HEK293T (cell line): ENCODE measurements at regions not wholly inside any gene's neighbourhood (a gene's known extent, or its start where the extent isn't known, plus 50 kb on each side); places are given as distances from the start of the nearest gene placed in this dataset.

Source experiments
- CTCF ChIA-PET: fragments of 350-600 bp; formaldehyde crosslinking; extraction: SDS; loops from one replicate; lab custom pipeline; 2021; ENCODE audit warnings: antibody characterized with exemption, inconsistent platforms; lab: Yijun Ruan, JAX
- POLR2A ChIA-PET: fragments of 350-600 bp; formaldehyde crosslinking; extraction: SDS; loops from one replicate; lab custom pipeline; 2020; ENCODE audit warnings: antibody characterized with exemption, inconsistent platforms; lab: Yijun Ruan, JAX
- DNase-seq: peaks from one replicate; pipeline ENCODE4 v3.0.0; 2012; ENCODE audit warnings: mixed read lengths; ENCODE audit errors: extremely low spot score
- ARNT ChIP-seq: fragments of 450-650 bp; IDR thresholded peaks from 2 replicates; pipeline ENCODE4 v1.6.1; 2017; ENCODE audit warnings: mild to moderate bottlenecking
- BHLHE40 ChIP-seq: fragments of 450-650 bp; IDR thresholded peaks from 2 replicates; pipeline ENCODE4 v1.6.1; 2016; ENCODE audit warnings: mild to moderate bottlenecking, moderate library complexity, borderline replicate concordance
- CTBP1 ChIP-seq: fragments of 450-650 bp; IDR thresholded peaks from 2 replicates; pipeline ENCODE4 v1.6.1; 2016; ENCODE audit warnings: borderline replicate concordance
- ELF4 ChIP-seq: fragments of 450-650 bp; IDR thresholded peaks from 2 replicates; pipeline ENCODE4 v1.6.1; 2017; ENCODE audit warnings: antibody characterized with exemption
- FOXA1 ChIP-seq: fragments of 450-650 bp; IDR thresholded peaks from 2 replicates; pipeline ENCODE4 v1.6.1; 2016; ENCODE audit warnings: mild to moderate bottlenecking
- FOXK2 ChIP-seq: fragments of 450-650 bp; IDR thresholded peaks from 2 replicates; pipeline ENCODE4 v1.6.1; 2016; ENCODE audit warnings: mild to moderate bottlenecking
- FOXM1 ChIP-seq: fragments of 450-650 bp; IDR thresholded peaks from 2 replicates; pipeline ENCODE4 v1.6.1; 2017; ENCODE audit warnings: mild to moderate bottlenecking, borderline replicate concordance
- HDGF ChIP-seq: fragments of 450-650 bp; IDR thresholded peaks from 2 replicates; pipeline ENCODE4 v1.6.1; 2017; ENCODE audit warnings: antibody characterized with exemption, borderline replicate concordance
- L3MBTL2 ChIP-seq: fragments of 450-650 bp; conservative IDR thresholded peaks from 2 replicates; pipeline ENCODE4 v1.6.1; 2016; ENCODE audit warnings: mild to moderate bottlenecking
- LEF1 ChIP-seq: fragments of 450-650 bp; IDR thresholded peaks from 2 replicates; pipeline ENCODE4 v1.6.1; 2017; ENCODE audit warnings: mild to moderate bottlenecking, borderline replicate concordance
- NFRKB ChIP-seq: fragments of 450-650 bp; IDR thresholded peaks from 2 replicates; pipeline ENCODE4 v1.6.1; 2016; ENCODE audit warnings: mild to moderate bottlenecking, moderate library complexity
- PKNOX1 ChIP-seq: fragments of 450-650 bp; IDR thresholded peaks from 2 replicates; pipeline ENCODE4 v1.6.1; 2016
- SP1 ChIP-seq: fragments of 450-650 bp; IDR thresholded peaks from 2 replicates; pipeline ENCODE4 v1.6.1; 2017
- SUZ12 ChIP-seq: fragments of 450-650 bp; IDR thresholded peaks from 2 replicates; pipeline ENCODE4 v1.6.1; 2016; ENCODE audit warnings: mild to moderate bottlenecking
- TARDBP ChIP-seq: fragments of 450-650 bp; IDR thresholded peaks from 2 replicates; pipeline ENCODE4 v1.6.1; 2016
- ZNF384 ChIP-seq: fragments of 450-650 bp; IDR thresholded peaks from 2 replicates; pipeline ENCODE4 v1.6.1; 2016

GRCh38 chr4:26126143-26126718 lies 194.6 kb upstream of the RBPJ start:
- ChIA-PET CTCF (no interaction called here), POLR2A (no interaction called here)
- TF ChIP-seq ZNF384 (no peak), ELF4 (no peak), SP1 (no peak), SUZ12 (no peak), NFRKB (no peak), HDGF (no peak), TARDBP (no peak), CTBP1 (no peak), BHLHE40 (no peak), PKNOX1 (no peak), FOXA1 (no peak), L3MBTL2 (no peak), ARNT (no peak), FOXK2 (no peak), LEF1 (no peak), FOXM1 (no peak)
- DNase-seq, result no peak

- ChIA-PET CTCF (no interaction called here), POLR2A (no interaction called here)
- no peak for TF ChIP-seq FOXM1
- no peak for TF ChIP-seq PKNOX1
- TF ChIP-seq SUZ12, result no peak
- no peak for TF ChIP-seq BHLHE40
- DNase-seq, result no peak
These were observed 193.8 kb upstream of the RBPJ start for GRCh38 chr4:26126994-26127393.

GRCh38 chr4:26127851-26128337 lies 192.9 kb upstream of the RBPJ start:
- no peak for TF ChIP-seq FOXA1
- no peak for TF ChIP-seq HDGF
- no peak for TF ChIP-seq ARNT
- no peak for TF ChIP-seq TARDBP
- TF ChIP-seq SUZ12, result no peak
- no peak for TF ChIP-seq ELF4
- no peak for TF ChIP-seq NFRKB
- no peak for TF ChIP-seq LEF1
- no peak for TF ChIP-seq SP1
- TF ChIP-seq L3MBTL2, result no peak
- no peak for TF ChIP-seq FOXK2
- no peak for TF ChIP-seq BHLHE40
- no peak for TF ChIP-seq FOXM1
- TF ChIP-seq ZNF384, result no peak
- TF ChIP-seq PKNOX1, result no peak
- TF ChIP-seq CTBP1, result no peak
- ChIA-PET CTCF (interaction anchor here (0.6 kb wide), 1 partner anchor 20 kb away, joined by 3 read pairs; no protein-coding TSS in a partner anchor), POLR2A (no interaction called here)
- DNase-seq, result no peak

DNA sequence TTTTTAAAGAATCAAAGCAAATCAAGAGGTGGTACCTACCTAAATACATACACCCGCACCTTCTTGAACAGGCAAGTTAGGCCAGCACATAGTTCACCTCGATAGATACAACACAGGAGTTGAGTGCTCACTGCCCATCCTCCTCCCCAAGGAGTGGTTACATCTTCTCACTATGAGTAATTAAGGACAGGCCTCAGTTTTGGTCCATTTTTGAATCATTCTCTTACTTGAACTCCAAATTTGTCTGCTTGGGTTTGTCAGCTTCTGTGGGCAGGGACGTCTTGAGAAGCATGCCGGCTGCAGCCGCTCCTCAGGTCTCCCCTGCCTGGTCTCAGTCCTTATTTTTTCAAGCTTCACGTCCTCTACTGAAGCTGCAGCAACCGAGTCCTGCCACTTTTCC lies 190.6 kb upstream of the RBPJ start:
- TF ChIP-seq FOXA1 (no peak), FOXK2 (no peak), ZNF384 (no peak), NFRKB (no peak)
- ChIA-PET CTCF (no interaction called here), POLR2A (no interaction called here)
- DNase-seq, result no peak

- CTCF ChIA-PET, result no interaction called here
- no peak for DNase-seq
- POLR2A ChIA-PET, result no interaction called here
- no peak for TF ChIP-seq BHLHE40
- no peak for TF ChIP-seq SUZ12
These were observed 189.9 kb upstream of the RBPJ start for GRCh38 chr4:26130841-26131432.

GRCh38 chr4:26131711-26132110 lies 189.1 kb upstream of the RBPJ start:
- ChIA-PET POLR2A (no interaction called here), CTCF (no interaction called here)
- DNase-seq, result no peak
- TF ChIP-seq ZNF384 (no peak), LEF1 (no peak), FOXM1 (no peak), HDGF (no peak), NFRKB (no peak), PKNOX1 (no peak), SUZ12 (no peak), FOXA1 (no peak), SP1 (no peak), ELF4 (no peak), BHLHE40 (no peak), CTBP1 (no peak), FOXK2 (no peak), ARNT (no peak), L3MBTL2 (no peak), TARDBP (no peak)
